ENCODE measurements at regions not wholly inside any gene's neighbourhood (a gene's known extent, or its start where the extent isn't known, plus 50 kb on each side); places are given as distances from the start of the nearest gene placed in this dataset.

- no peak for TF ChIP-seq CTCF (IDR thresholded peaks at IDR 0.05; ENCODE audit: low read depth, low read length)
- no peak for TF ChIP-seq MAX (IDR thresholded peaks at IDR 0.05; ENCODE audit: low read depth, low read length)
- no peak for TF ChIP-seq POLR2A (IDR thresholded peaks at IDR 0.05; ENCODE audit: extremely low read depth, insufficient read length)
- no peak for TF ChIP-seq MYC (IDR thresholded peaks at IDR 0.05; ENCODE audit: low read depth, low read length)
- no peak overlapping the region for H3K4me3 ChIP-seq (ENCODE audit: low read depth, low read length)
- DNase-seq (ENCODE audit: low read depth) = no peak
Measured at GRCh38 chrX:25076941-25077500, 61.3 kb upstream of the ARX start.

GRCh38 chrX:25072247-25072646, 56.5 kb upstream of the ARX start:
- TF ChIP-seq MYC (IDR thresholded peaks at IDR 0.05; ENCODE audit: low read depth, low read length) (no peak), CTCF (IDR thresholded peaks at IDR 0.05; ENCODE audit: low read depth, low read length) (no peak), POLR2A (IDR thresholded peaks at IDR 0.05; ENCODE audit: extremely low read depth, insufficient read length) (no peak), MAX (IDR thresholded peaks at IDR 0.05; ENCODE audit: low read depth, low read length) (no peak)
- DNase-seq (ENCODE audit: low read depth) = peak; percentile 1
- no peak overlapping the region for H3K4me3 ChIP-seq (ENCODE audit: low read depth, low read length)

GRCh38 chrX:25070038-25070437, 54.3 kb upstream of the ARX start:
- H3K4me3 ChIP-seq (ENCODE audit: low read depth, low read length) = no peak overlapping the region
- no peak for DNase-seq (ENCODE audit: low read depth)
- TF ChIP-seq MYC (IDR thresholded peaks at IDR 0.05; ENCODE audit: low read depth, low read length) = no peak
- no peak for TF ChIP-seq MAX (IDR thresholded peaks at IDR 0.05; ENCODE audit: low read depth, low read length)
- TF ChIP-seq CTCF (IDR thresholded peaks at IDR 0.05; ENCODE audit: low read depth, low read length) = no peak
- TF ChIP-seq POLR2A (IDR thresholded peaks at IDR 0.05; ENCODE audit: extremely low read depth, insufficient read length) = no peak

GRCh38 chrX:25069209-25069608, 53.4 kb upstream of the ARX start:
- no peak for TF ChIP-seq MAX (IDR thresholded peaks at IDR 0.05; ENCODE audit: low read depth, low read length)
- no peak for TF ChIP-seq MYC (IDR thresholded peaks at IDR 0.05; ENCODE audit: low read depth, low read length)
- TF ChIP-seq CTCF (IDR thresholded peaks at IDR 0.05; ENCODE audit: low read depth, low read length) = no peak
- no peak for TF ChIP-seq POLR2A (IDR thresholded peaks at IDR 0.05; ENCODE audit: extremely low read depth, insufficient read length)
- DNase-seq (ENCODE audit: low read depth) = no peak
- no peak overlapping the region for H3K4me3 ChIP-seq (ENCODE audit: low read depth, low read length)

GRCh38 chrX:25068340-25068739, 52.6 kb upstream of the ARX start:
- DNase-seq (ENCODE audit: low read depth) = no peak
- no peak overlapping the region for H3K4me3 ChIP-seq (ENCODE audit: low read depth, low read length)
- TF ChIP-seq MAX (IDR thresholded peaks at IDR 0.05; ENCODE audit: low read depth, low read length) (no peak), CTCF (IDR thresholded peaks at IDR 0.05; ENCODE audit: low read depth, low read length) (no peak), MYC (IDR thresholded peaks at IDR 0.05; ENCODE audit: low read depth, low read length) (no peak), POLR2A (IDR thresholded peaks at IDR 0.05; ENCODE audit: extremely low read depth, insufficient read length) (no peak)
